ENCODE measurements at regions not wholly inside any gene's neighbourhood (a gene's known extent, or its start where the extent isn't known, plus 50 kb on each side); places are given as distances from the start of the nearest gene placed in this dataset.

- no peak overlapping the region for H3K27ac Mint-ChIP-seq
- H3K36me3 Mint-ChIP-seq = no peaks in the 10 kb centered on the region
- H3K4me1 Mint-ChIP-seq = no peaks in the 10 kb centered on the region
- peaks cover 3% of the 10 kb centered on the region for H3K27me3 Mint-ChIP-seq
- no peaks in the 10 kb centered on the region for H3K9me3 Mint-ChIP-seq
- H3K4me3 Mint-ChIP-seq = no peak overlapping the region
These were observed 266.6 kb downstream of the TFCP2L1 start for GRCh38 chr2:121018136-121019061.

- Mint-ChIP-seq H3K4me3 (no peak overlapping the region), H3K27me3 (peaks cover 3% of the 10 kb centered on the region), H3K27ac (no peak overlapping the region), H3K36me3 (no peaks in the 10 kb centered on the region), H3K9me3 (peaks cover 3% of the 10 kb centered on the region), H3K4me1 (no peaks in the 10 kb centered on the region)
These were observed 265.9 kb downstream of the TFCP2L1 start for GRCh38 chr2:121019071-121019470.

- no peaks in the 10 kb centered on the region for H3K36me3 Mint-ChIP-seq
These were observed 265.2 kb downstream of the TFCP2L1 start for GRCh38 chr2:121019756-121020155.

GRCh38 chr2:121021685-121022084 lies 263.3 kb downstream of the TFCP2L1 start:
- peaks cover 3% of the 10 kb centered on the region for H3K27me3 Mint-ChIP-seq
- H3K4me1 Mint-ChIP-seq = no peaks in the 10 kb centered on the region
- peaks cover 11% of the 10 kb centered on the region for H3K9me3 Mint-ChIP-seq
- H3K27ac Mint-ChIP-seq = no peak overlapping the region
- H3K36me3 Mint-ChIP-seq = no peaks in the 10 kb centered on the region
- no peak overlapping the region for H3K4me3 Mint-ChIP-seq

More at GRCh38 chr2:121019756-121020155, 265.2 kb downstream of the TFCP2L1 start:
- peaks cover 3% of the 10 kb centered on the region for H3K27me3 Mint-ChIP-seq
- no peak overlapping the region for H3K4me3 Mint-ChIP-seq
- peaks cover 4% of the 10 kb centered on the region for H3K9me3 Mint-ChIP-seq
- no peaks in the 10 kb centered on the region for H3K4me1 Mint-ChIP-seq
- H3K27ac Mint-ChIP-seq = no peak overlapping the region

- Mint-ChIP-seq H3K4me1 (no peaks in the 10 kb centered on the region), H3K9me3 (peaks cover 11% of the 10 kb centered on the region), H3K36me3 (no peaks in the 10 kb centered on the region), H3K4me3 (no peak overlapping the region), H3K27me3 (no peaks in the 10 kb centered on the region), H3K27ac (no peak overlapping the region)
These were observed 256.4 kb downstream of the TFCP2L1 start for GRCh38 chr2:121028577-121028976.

GRCh38 chr2:121030523-121030922 lies 254.5 kb downstream of the TFCP2L1 start:
- H3K36me3 Mint-ChIP-seq = no peaks in the 10 kb centered on the region
- H3K9me3 Mint-ChIP-seq = peaks cover 3% of the 10 kb centered on the region
- H3K4me1 Mint-ChIP-seq = no peaks in the 10 kb centered on the region
- peaks cover 1% of the 10 kb centered on the region for H3K27me3 Mint-ChIP-seq
- H3K4me3 Mint-ChIP-seq = no peak overlapping the region
- H3K27ac Mint-ChIP-seq = no peak overlapping the region

- Mint-ChIP-seq H3K4me1 (no peaks in the 10 kb centered on the region), H3K9me3 (no peaks in the 10 kb centered on the region), H3K4me3 (no peak overlapping the region), H3K36me3 (no peaks in the 10 kb centered on the region), H3K27ac (no peak overlapping the region), H3K27me3 (peaks cover 1% of the 10 kb centered on the region)
These were observed 253.2 kb downstream of the TFCP2L1 start for GRCh38 chr2:121031568-121032340.

GRCh38 chr2:121033461-121033996 lies 251.5 kb downstream of the TFCP2L1 start:
- H3K4me1 Mint-ChIP-seq = no peaks in the 10 kb centered on the region
- no peaks in the 10 kb centered on the region for H3K36me3 Mint-ChIP-seq
- no peak overlapping the region for H3K4me3 Mint-ChIP-seq
- no peak overlapping the region for H3K27ac Mint-ChIP-seq
- peaks cover 4% of the 10 kb centered on the region for H3K27me3 Mint-ChIP-seq
- H3K9me3 Mint-ChIP-seq = no peaks in the 10 kb centered on the region

GRCh38 chr2:121034551-121034950 lies 250.5 kb downstream of the TFCP2L1 start:
- Mint-ChIP-seq H3K36me3 (no peaks in the 10 kb centered on the region), H3K27ac (no peak overlapping the region), H3K27me3 (peaks cover 4% of the 10 kb centered on the region), H3K4me1 (no peaks in the 10 kb centered on the region), H3K4me3 (no peak overlapping the region), H3K9me3 (no peaks in the 10 kb centered on the region)

GRCh38 chr2:121036226-121036692 lies 248.7 kb downstream of the TFCP2L1 start:
- Mint-ChIP-seq H3K27ac (no peak overlapping the region), H3K36me3 (no peaks in the 10 kb centered on the region), H3K4me3 (no peak overlapping the region), H3K9me3 (no peaks in the 10 kb centered on the region), H3K4me1 (no peaks in the 10 kb centered on the region), H3K27me3 (peaks cover 4% of the 10 kb centered on the region)

GRCh38 chr2:121037480-121037879 lies 247.5 kb downstream of the TFCP2L1 start:
- Mint-ChIP-seq H3K36me3 (no peaks in the 10 kb centered on the region), H3K27me3 (peaks cover 4% of the 10 kb centered on the region), H3K4me1 (no peaks in the 10 kb centered on the region), H3K27ac (no peak overlapping the region), H3K4me3 (no peak overlapping the region), H3K9me3 (no peaks in the 10 kb centered on the region)

GRCh38 chr2:121038031-121038430 lies 247.0 kb downstream of the TFCP2L1 start:
- Mint-ChIP-seq H3K27me3 (peaks cover 4% of the 10 kb centered on the region), H3K27ac (no peak overlapping the region), H3K9me3 (no peaks in the 10 kb centered on the region), H3K4me1 (no peaks in the 10 kb centered on the region), H3K36me3 (no peaks in the 10 kb centered on the region), H3K4me3 (no peak overlapping the region)

GRCh38 chr2:121038431-121038830 lies 246.6 kb downstream of the TFCP2L1 start:
- H3K4me3 Mint-ChIP-seq = no peak overlapping the region
- no peak overlapping the region for H3K27ac Mint-ChIP-seq
- H3K9me3 Mint-ChIP-seq = no peaks in the 10 kb centered on the region
- no peaks in the 10 kb centered on the region for H3K36me3 Mint-ChIP-seq
- peaks cover 4% of the 10 kb centered on the region for H3K27me3 Mint-ChIP-seq
- no peaks in the 10 kb centered on the region for H3K4me1 Mint-ChIP-seq

- no peak overlapping the region for H3K27ac Mint-ChIP-seq
- H3K4me3 Mint-ChIP-seq = no peak overlapping the region
- H3K27me3 Mint-ChIP-seq = peaks cover 4% of the 10 kb centered on the region
- no peaks in the 10 kb centered on the region for H3K9me3 Mint-ChIP-seq
- H3K36me3 Mint-ChIP-seq = no peaks in the 10 kb centered on the region
- H3K4me1 Mint-ChIP-seq = no peaks in the 10 kb centered on the region
These were observed 245.9 kb downstream of the TFCP2L1 start for GRCh38 chr2:121038891-121039616.

- Mint-ChIP-seq H3K36me3 (no peaks in the 10 kb centered on the region), H3K4me3 (no peak overlapping the region), H3K4me1 (no peaks in the 10 kb centered on the region), H3K9me3 (no peaks in the 10 kb centered on the region), H3K27me3 (peaks cover 2% of the 10 kb centered on the region), H3K27ac (no peak overlapping the region)
These were observed 245.3 kb downstream of the TFCP2L1 start for GRCh38 chr2:121039679-121040078.
